ENCODE measurements at regions not wholly inside any gene's neighbourhood (a gene's known extent, or its start where the extent isn't known, plus 50 kb on each side); places are given as distances from the start of the nearest gene placed in this dataset.
"Not testable (repeated sequence)": the region's sequence is repeated elsewhere in the genome, so short reads cannot be mapped to it uniquely, and the experiment has no call there.

GRCh38 chr2:87196720-87197388, 175.2 kb upstream of the PLGLB1 start:
- BruUV-seq (replicated peaks); CTCF ChIA-PET; H3K4me1 Mint-ChIP-seq (ENCODE audit: low read depth, unreplicated experiment); intact Hi-C loops (cut with micrococcal nuclease; ENCODE audit: unreplicated experiment); H3K36me3 Mint-ChIP-seq (ENCODE audit: insufficient read depth, unreplicated experiment); H3K4me3 Mint-ChIP-seq (ENCODE audit: low read depth, unreplicated experiment); DNase-seq; H3K27me3 Mint-ChIP-seq (ENCODE audit: unreplicated experiment); H3K27ac Mint-ChIP-seq (ENCODE audit: unreplicated experiment); H3K9me3 Mint-ChIP-seq (ENCODE audit: low read depth, unreplicated experiment): not testable (repeated sequence)

- intact Hi-C loops (cut with micrococcal nuclease; ENCODE audit: unreplicated experiment); H3K27me3 Mint-ChIP-seq (ENCODE audit: unreplicated experiment); H3K4me3 Mint-ChIP-seq (ENCODE audit: low read depth, unreplicated experiment); BruUV-seq (replicated peaks); DNase-seq; CTCF ChIA-PET; H3K27ac Mint-ChIP-seq (ENCODE audit: unreplicated experiment); H3K9me3 Mint-ChIP-seq (ENCODE audit: low read depth, unreplicated experiment); H3K4me1 Mint-ChIP-seq (ENCODE audit: low read depth, unreplicated experiment); H3K36me3 Mint-ChIP-seq (ENCODE audit: insufficient read depth, unreplicated experiment): not testable (repeated sequence)
These were observed 176.8 kb upstream of the PLGLB1 start for GRCh38 chr2:87198422-87198821.

GRCh38 chr2:87199228-87199627, 177.6 kb upstream of the PLGLB1 start:
- not testable (repeated sequence) for H3K36me3 Mint-ChIP-seq (ENCODE audit: insufficient read depth, unreplicated experiment)

GRCh38 chr2:87204569-87205147, 183.0 kb upstream of the PLGLB1 start:
- H3K36me3 Mint-ChIP-seq (ENCODE audit: insufficient read depth, unreplicated experiment); intact Hi-C loops (cut with micrococcal nuclease; ENCODE audit: unreplicated experiment); H3K9me3 Mint-ChIP-seq (ENCODE audit: low read depth, unreplicated experiment); H3K4me1 Mint-ChIP-seq (ENCODE audit: low read depth, unreplicated experiment); DNase-seq; H3K27ac Mint-ChIP-seq (ENCODE audit: unreplicated experiment); H3K4me3 Mint-ChIP-seq (ENCODE audit: low read depth, unreplicated experiment); BruUV-seq (replicated peaks); CTCF ChIA-PET; H3K27me3 Mint-ChIP-seq (ENCODE audit: unreplicated experiment): not testable (repeated sequence)

More at GRCh38 chr2:87199228-87199627, 177.6 kb upstream of the PLGLB1 start:
- H3K4me1 Mint-ChIP-seq (ENCODE audit: low read depth, unreplicated experiment); H3K27me3 Mint-ChIP-seq (ENCODE audit: unreplicated experiment); H3K4me3 Mint-ChIP-seq (ENCODE audit: low read depth, unreplicated experiment); H3K27ac Mint-ChIP-seq (ENCODE audit: unreplicated experiment); H3K9me3 Mint-ChIP-seq (ENCODE audit: low read depth, unreplicated experiment); CTCF ChIA-PET; DNase-seq; intact Hi-C loops (cut with micrococcal nuclease; ENCODE audit: unreplicated experiment); BruUV-seq (replicated peaks): not testable (repeated sequence)

- H3K27ac Mint-ChIP-seq (ENCODE audit: unreplicated experiment); CTCF ChIA-PET; H3K9me3 Mint-ChIP-seq (ENCODE audit: low read depth, unreplicated experiment); H3K36me3 Mint-ChIP-seq (ENCODE audit: insufficient read depth, unreplicated experiment); BruUV-seq (replicated peaks); H3K4me3 Mint-ChIP-seq (ENCODE audit: low read depth, unreplicated experiment); intact Hi-C loops (cut with micrococcal nuclease; ENCODE audit: unreplicated experiment); DNase-seq; H3K4me1 Mint-ChIP-seq (ENCODE audit: low read depth, unreplicated experiment); H3K27me3 Mint-ChIP-seq (ENCODE audit: unreplicated experiment): not testable (repeated sequence)
These were observed 191.3 kb upstream of the PLGLB1 start for GRCh38 chr2:87212938-87213337.

GRCh38 chr2:87217005-87217404, 195.4 kb upstream of the PLGLB1 start:
- CTCF ChIA-PET; H3K4me1 Mint-ChIP-seq (ENCODE audit: low read depth, unreplicated experiment); DNase-seq; BruUV-seq (replicated peaks); H3K36me3 Mint-ChIP-seq (ENCODE audit: insufficient read depth, unreplicated experiment); H3K27ac Mint-ChIP-seq (ENCODE audit: unreplicated experiment); H3K9me3 Mint-ChIP-seq (ENCODE audit: low read depth, unreplicated experiment); intact Hi-C loops (cut with micrococcal nuclease; ENCODE audit: unreplicated experiment); H3K4me3 Mint-ChIP-seq (ENCODE audit: low read depth, unreplicated experiment): not testable (repeated sequence)
- peaks cover 12% of the 10 kb centered on the region for H3K27me3 Mint-ChIP-seq (ENCODE audit: unreplicated experiment)

GRCh38 chr2:87217741-87218410, 196.2 kb upstream of the PLGLB1 start:
- CTCF ChIA-PET; H3K27ac Mint-ChIP-seq (ENCODE audit: unreplicated experiment); H3K9me3 Mint-ChIP-seq (ENCODE audit: low read depth, unreplicated experiment); BruUV-seq (replicated peaks); H3K4me1 Mint-ChIP-seq (ENCODE audit: low read depth, unreplicated experiment); H3K36me3 Mint-ChIP-seq (ENCODE audit: insufficient read depth, unreplicated experiment); intact Hi-C loops (cut with micrococcal nuclease; ENCODE audit: unreplicated experiment); H3K4me3 Mint-ChIP-seq (ENCODE audit: low read depth, unreplicated experiment): not testable (repeated sequence)
- H3K27me3 Mint-ChIP-seq (ENCODE audit: unreplicated experiment) = peaks cover 20% of the 10 kb centered on the region
- peak; percentile 31 for TF ChIP-seq CTCF (IDR thresholded peaks at IDR 0.05; ENCODE audit: unreplicated experiment)
- peak; percentile 69 for DNase-seq

- H3K4me3 Mint-ChIP-seq (ENCODE audit: low read depth, unreplicated experiment); H3K36me3 Mint-ChIP-seq (ENCODE audit: insufficient read depth, unreplicated experiment); H3K9me3 Mint-ChIP-seq (ENCODE audit: low read depth, unreplicated experiment); H3K27ac Mint-ChIP-seq (ENCODE audit: unreplicated experiment); CTCF ChIA-PET; intact Hi-C loops (cut with micrococcal nuclease; ENCODE audit: unreplicated experiment); BruUV-seq (replicated peaks); DNase-seq: not testable (repeated sequence)
- Mint-ChIP-seq H3K27me3 (ENCODE audit: unreplicated experiment) (peaks cover 36% of the 10 kb centered on the region), H3K4me1 (ENCODE audit: low read depth, unreplicated experiment) (peaks cover 13% of the 10 kb centered on the region)
These were observed 199.0 kb upstream of the PLGLB1 start for GRCh38 chr2:87220651-87221050.

GRCh38 chr2:87222131-87222530, 200.5 kb upstream of the PLGLB1 start:
- intact Hi-C loops (cut with micrococcal nuclease; ENCODE audit: unreplicated experiment); H3K36me3 Mint-ChIP-seq (ENCODE audit: insufficient read depth, unreplicated experiment); H3K27ac Mint-ChIP-seq (ENCODE audit: unreplicated experiment); DNase-seq; CTCF ChIA-PET; H3K4me3 Mint-ChIP-seq (ENCODE audit: low read depth, unreplicated experiment); BruUV-seq (replicated peaks); H3K9me3 Mint-ChIP-seq (ENCODE audit: low read depth, unreplicated experiment): not testable (repeated sequence)
- peaks cover 44% of the 10 kb centered on the region for H3K27me3 Mint-ChIP-seq (ENCODE audit: unreplicated experiment)
- H3K4me1 Mint-ChIP-seq (ENCODE audit: low read depth, unreplicated experiment) = peaks cover 13% of the 10 kb centered on the region

Data from Calu3 (cell line).